ENCODE measurements at regions not wholly inside any gene's neighbourhood (a gene's known extent, or its start where the extent isn't known, plus 50 kb on each side); places are given as distances from the start of the nearest gene placed in this dataset.

DNA sequence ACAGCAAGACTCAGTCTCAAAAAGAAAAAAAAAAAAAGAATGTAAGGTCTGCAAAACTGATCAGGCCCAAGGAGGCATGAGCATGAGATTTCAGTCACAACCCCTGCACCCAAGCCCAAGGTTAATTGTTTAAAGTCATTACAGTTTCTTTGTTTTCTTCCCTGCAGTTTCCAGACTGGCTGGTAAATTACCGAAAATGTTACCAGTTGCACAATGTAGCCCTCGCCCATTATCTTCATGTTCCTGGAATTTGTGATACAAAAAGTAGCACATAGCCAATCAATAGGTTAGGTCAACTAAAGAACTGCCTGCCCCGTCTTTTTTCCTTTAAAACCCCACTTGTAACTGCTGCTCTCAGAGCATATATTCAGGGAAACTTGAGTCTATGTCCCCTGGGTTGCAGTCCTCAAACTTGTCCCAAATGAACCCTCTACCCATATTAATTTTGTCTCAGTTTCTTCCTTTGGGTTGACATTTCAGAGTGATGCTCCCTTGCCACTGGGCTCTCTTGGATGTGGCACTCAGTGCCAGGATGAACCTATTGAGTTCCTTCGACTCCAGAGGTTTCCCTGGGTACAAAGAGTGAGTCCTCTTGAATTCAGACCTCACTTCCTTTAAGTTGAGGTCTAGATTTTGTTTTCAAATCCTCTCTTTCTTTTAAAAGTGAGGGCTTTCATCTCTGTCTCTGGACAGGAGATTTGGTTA is 216.2 kb upstream of the HS6ST1 start:
- no peak for DNase-seq (ENCODE audit: low spot score)

DNA sequence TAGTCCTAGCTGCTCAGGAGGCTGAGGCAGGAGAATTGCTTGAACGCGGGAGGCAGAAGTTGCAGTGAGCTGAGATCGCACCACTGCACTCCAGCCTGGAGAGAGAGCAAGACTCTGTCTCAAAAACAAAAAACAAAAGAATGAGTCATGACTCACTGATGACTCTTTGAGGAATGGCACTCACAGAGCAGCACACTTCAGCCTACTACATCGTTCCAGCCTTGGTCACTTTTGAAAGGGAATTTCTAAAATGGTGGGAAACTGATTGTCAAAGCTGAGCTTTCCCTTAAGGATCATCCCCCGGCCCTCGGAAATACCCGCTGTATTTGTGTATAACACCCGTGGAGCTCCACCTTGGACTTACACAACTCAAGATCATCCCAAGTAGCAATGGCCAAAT is 217.3 kb upstream of the HS6ST1 start:
- peak; percentile 68 for DNase-seq (ENCODE audit: low spot score)

GRCh38 chr2:128536925-128537620 is 218.4 kb upstream of the HS6ST1 start:
- DNase-seq (ENCODE audit: low spot score) = peak; percentile 69

DNA sequence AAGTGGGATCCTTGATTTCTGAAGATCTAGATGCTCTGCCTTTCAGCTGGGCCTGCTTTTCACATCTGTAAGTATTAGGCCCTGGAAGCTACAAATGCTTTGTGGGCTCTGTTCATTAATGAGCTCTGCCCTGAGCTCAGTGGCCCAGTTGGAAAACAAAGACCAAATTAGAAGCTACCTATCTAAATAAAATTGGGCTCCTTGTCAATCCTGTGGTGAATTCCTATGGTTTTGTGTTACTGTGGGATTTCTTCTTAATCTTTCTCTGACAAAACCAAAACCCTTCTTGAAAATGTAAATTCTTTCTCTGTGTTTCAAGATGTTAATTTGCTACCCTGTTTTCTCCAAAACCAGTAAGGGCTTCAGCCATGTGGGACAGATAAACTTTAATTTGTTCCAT is 219.0 kb upstream of the HS6ST1 start:
- no peak for DNase-seq (ENCODE audit: low spot score)

- no peak for DNase-seq (ENCODE audit: low spot score)
These were observed 219.7 kb upstream of the HS6ST1 start for GRCh38 chr2:128538396-128538795.

GRCh38 chr2:128540670-128541069 is 222.0 kb upstream of the HS6ST1 start:
- DNase-seq (ENCODE audit: low spot score) = no peak

GRCh38 chr2:128541448-128541847 is 222.8 kb upstream of the HS6ST1 start:
- no peak for DNase-seq (ENCODE audit: low spot score)

- no peak for DNase-seq (ENCODE audit: low spot score)
These were observed 224.4 kb upstream of the HS6ST1 start for GRCh38 chr2:128543036-128543435.

DNA sequence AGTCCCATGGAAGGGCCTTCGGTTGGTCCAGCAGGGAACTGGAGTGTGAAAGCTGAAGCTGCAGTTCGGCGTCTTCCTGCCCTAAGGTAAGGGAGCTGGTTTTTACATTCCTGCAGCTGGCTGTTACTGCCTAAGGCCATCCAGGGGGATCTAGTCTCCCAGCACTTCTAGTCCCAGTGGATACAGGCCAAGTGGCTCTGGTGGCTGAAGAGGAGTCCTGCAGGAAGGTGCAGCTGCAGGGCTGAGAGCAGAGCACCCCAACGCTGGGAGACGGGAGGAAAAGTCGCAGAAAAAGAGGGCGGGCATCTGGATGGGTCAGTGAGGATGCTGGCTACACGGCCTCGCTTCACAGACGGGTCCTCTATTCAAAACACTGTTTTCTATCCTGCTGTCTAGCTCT is 225.0 kb upstream of the HS6ST1 start:
- DNase-seq (ENCODE audit: low spot score) = no peak

- DNase-seq (ENCODE audit: low spot score) = no peak
These were observed 225.8 kb upstream of the HS6ST1 start for GRCh38 chr2:128544321-128545037.

- no peak for DNase-seq (ENCODE audit: low spot score)
These were observed 226.4 kb upstream of the HS6ST1 start for GRCh38 chr2:128545085-128545484.

GRCh38 chr2:128545829-128546228 is 227.2 kb upstream of the HS6ST1 start:
- DNase-seq (ENCODE audit: low spot score) = no peak

DNA sequence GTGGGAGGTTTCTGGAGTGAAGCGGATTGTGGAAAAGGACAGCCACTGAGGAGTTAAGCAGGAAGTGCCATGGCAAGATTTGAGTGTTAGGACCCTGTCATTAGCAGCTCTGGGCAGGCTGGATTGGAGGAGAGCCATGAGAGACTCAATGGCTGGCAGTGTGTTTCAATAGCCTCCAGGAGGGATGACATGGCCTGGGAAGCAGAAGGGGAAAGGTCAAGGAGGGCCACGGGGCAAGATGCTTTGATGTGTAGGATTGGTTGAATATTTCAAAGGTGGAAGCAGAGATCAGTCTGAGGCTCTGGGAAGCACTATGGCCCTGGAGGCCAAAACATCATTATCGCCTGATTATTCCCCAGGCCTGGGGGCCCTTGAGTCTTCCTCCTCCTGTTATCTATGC is 229.0 kb upstream of the HS6ST1 start:
- DNase-seq (ENCODE audit: low spot score) = no peak

- no peak for DNase-seq (ENCODE audit: low spot score)
These were observed 229.8 kb upstream of the HS6ST1 start for GRCh38 chr2:128548461-128548891.

DNA sequence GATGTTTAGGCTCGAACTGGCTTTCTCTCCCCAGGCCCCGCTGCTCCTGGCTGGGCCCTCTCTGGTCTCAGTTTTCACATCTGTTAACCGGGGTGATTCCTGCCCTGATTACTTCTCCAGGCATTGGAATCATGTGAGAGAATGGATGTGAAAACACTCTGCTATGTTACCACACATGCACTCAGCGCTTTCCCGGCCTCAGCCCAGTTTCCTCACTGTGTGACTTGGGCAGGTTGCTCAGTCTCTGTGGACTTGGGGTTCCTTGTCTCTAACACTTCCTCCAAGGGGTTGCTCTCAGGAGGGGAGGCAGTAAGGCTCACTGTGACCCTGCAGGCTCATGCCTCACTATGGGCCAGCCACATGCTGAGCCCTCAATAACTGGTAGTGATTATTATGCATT is 230.4 kb upstream of the HS6ST1 start:
- DNase-seq (ENCODE audit: low spot score) = no peak

- no peak for DNase-seq (ENCODE audit: low spot score)
These were observed 231.1 kb upstream of the HS6ST1 start for GRCh38 chr2:128549646-128550260.

GRCh38 chr2:128550389-128550788 is 231.7 kb upstream of the HS6ST1 start:
- DNase-seq (ENCODE audit: low spot score) = no peak

DNA sequence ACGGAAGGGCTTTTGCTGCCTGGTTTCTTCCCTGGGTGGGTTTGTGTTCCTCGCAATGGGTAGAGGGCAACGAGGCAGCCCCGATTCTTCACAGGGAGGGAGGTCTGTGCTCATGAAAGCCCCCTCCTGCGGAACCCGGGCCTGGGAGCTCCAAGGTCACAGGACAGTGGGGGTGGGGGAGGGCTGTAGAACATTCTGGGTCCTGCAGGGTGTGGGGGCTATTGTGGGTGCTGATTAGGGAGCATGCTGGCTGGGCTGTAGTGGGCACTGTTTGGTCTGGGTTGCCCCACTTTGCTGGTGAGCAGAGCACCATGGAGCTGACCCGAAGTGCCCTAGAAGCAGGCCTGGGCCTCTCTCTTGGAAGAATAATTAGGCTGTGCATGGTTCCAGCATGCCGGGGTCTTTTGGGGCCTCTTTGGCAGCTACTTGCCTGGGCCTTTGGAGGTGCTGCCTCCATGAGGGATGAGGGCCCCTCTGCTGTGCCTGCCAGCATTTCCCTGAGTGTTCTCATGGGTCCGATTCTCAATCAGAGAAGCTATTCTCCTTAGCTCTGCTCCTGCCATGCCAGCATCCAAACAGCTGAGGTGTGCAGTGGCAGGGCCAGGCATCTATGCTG is 232.2 kb upstream of the HS6ST1 start:
- DNase-seq (ENCODE audit: low spot score) = no peak

GRCh38 chr2:128551435-128551834 is 232.8 kb upstream of the HS6ST1 start:
- DNase-seq (ENCODE audit: low spot score) = no peak

- DNase-seq (ENCODE audit: low spot score) = no peak
These were observed 233.6 kb upstream of the HS6ST1 start for GRCh38 chr2:128552141-128552805.

DNA sequence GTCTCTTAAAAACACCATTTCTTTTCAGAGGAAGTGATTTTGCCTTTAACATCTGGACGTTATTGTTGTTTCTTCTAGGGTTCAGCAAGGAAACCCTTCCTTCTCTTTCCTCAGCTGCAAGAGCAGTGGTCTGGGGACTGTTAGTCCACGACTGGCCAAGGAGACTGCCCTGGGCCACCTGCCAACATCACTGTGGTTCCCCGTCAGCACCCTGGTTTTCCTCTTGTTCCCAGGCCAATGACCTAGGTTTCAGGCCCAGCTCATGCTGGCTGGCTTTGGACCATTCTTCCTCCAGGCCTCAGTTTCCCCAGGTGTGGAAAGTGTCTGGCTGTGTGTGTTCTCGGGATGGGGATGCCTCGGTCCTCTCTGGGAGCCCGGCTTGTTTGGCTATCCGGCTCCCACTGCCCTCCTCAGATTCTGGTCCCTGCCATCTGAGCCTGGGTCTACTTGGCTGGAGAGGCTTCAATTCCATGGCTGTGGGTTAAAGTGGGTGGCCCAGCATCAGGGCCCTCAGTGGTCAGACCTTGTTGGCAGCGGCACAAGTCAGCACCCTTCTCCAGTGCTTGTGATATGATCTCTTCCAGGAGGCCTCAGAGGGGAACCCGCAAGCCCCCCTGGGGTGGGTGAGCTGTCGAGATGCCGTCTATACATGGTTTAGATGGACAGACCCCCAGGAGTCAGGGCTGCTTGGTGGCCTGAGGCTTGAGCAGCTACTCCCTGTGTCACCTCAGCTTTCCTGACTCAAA is 234.3 kb upstream of the HS6ST1 start:
- no peak for DNase-seq (ENCODE audit: low spot score)
